CD14-positive monocyte (primary cell): ENCODE measurements at regions not wholly inside any gene's neighbourhood (a gene's known extent, or its start where the extent isn't known, plus 50 kb on each side); places are given as distances from the start of the nearest gene placed in this dataset.

Experiments used
- DNase-seq, 3 donors: peaks; one replicate each; pipeline ENCODE4 v3.0.0-alpha.2; 2011 to 2022
- H2AFZ ChIP-seq: 2 replicates; pipeline ENCODE4 v1.6.0; 2012; ENCODE audit warnings: mild to moderate bottlenecking, low read depth, low read length, inconsistent platforms; ENCODE audit not compliant: insufficient read depth, poor library complexity, severe bottlenecking
- H3K27ac ChIP-seq, 2 donors: 1 replicate in 1 of 2; 2 replicates in 1 of 2; pipeline ENCODE4 v1.5.1; 2012 to 2013; ENCODE audit warnings: low read length in 2 of 2, control low read depth in 1 of 2, inconsistent platforms in 1 of 2, low read depth in 1 of 2, mild to moderate bottlenecking in 1 of 2
- H3K27me3 ChIP-seq, 2 donors: one replicate each; pipeline versions ENCODE4 v1.6.0 to v1.6.1; 2011 to 2013; ENCODE audit warnings: low read length in 2 of 2; ENCODE audit not compliant: control insufficient read depth in 2 of 2, insufficient read depth in 2 of 2
- H3K36me3 ChIP-seq, 2 donors: replicated peaks in 1 of 2; 1 replicate in 1 of 2; 2 replicates in 1 of 2; pipeline versions ENCODE4 v1.5.1 to v1.6.1; 2012 to 2013; ENCODE audit warnings: low read length in 2 of 2, control low read depth in 1 of 2, inconsistent platforms in 1 of 2, mild to moderate bottlenecking in 1 of 2; ENCODE audit not compliant: insufficient read depth in 2 of 2, control insufficient read depth in 1 of 2
- H3K4me1 ChIP-seq, 2 donors: 1 replicate in 1 of 2; 2 replicates in 1 of 2; pipeline versions ENCODE4 v1.5.1 to v1.6.1; 2012 to 2013; ENCODE audit warnings: low read length in 2 of 2, control low read depth in 1 of 2, inconsistent platforms in 1 of 2, mild to moderate bottlenecking in 1 of 2, moderate library complexity in 1 of 2; ENCODE audit not compliant: insufficient read depth in 2 of 2, control insufficient read depth in 1 of 2
- H3K4me2 ChIP-seq: replicated peaks from 2 replicates; pipeline ENCODE3; 2012; ENCODE audit warnings: low read length, moderate library complexity, mild to moderate bottlenecking; ENCODE audit not compliant: poor library complexity, severe bottlenecking; ENCODE audit errors: extremely low read depth
- H3K4me3 ChIP-seq, 3 experiments: fragments of 200-600 bp in 1 of 3; sonication (generic) in 1 of 3; replicated peaks in 1 of 3; 1 replicate in 2 of 3; 2 replicates in 1 of 3; pipeline ENCODE4 v1.5.1; 2011 to 2013; ENCODE audit warnings: low read length in 3 of 3, mild to moderate bottlenecking in 3 of 3, control low read depth in 2 of 3, low read depth in 2 of 3, inconsistent platforms in 1 of 3, moderate library complexity in 1 of 3
- H3K79me2 ChIP-seq: 2 replicates; pipeline ENCODE4 v1.6.0; 2012; ENCODE audit warnings: mild to moderate bottlenecking, control low read depth, inconsistent platforms, low read length, moderate library complexity; ENCODE audit not compliant: insufficient read depth
- H3K9ac ChIP-seq: 2 replicates; pipeline ENCODE4 v1.6.0; 2017; ENCODE audit warnings: low read length, mild to moderate bottlenecking; ENCODE audit not compliant: insufficient read depth, poor library complexity, severe bottlenecking
- H3K9me3 ChIP-seq, 2 donors: replicated peaks in 1 of 2; 1 replicate in 1 of 2; 2 replicates in 1 of 2; pipeline versions ENCODE4 v1.5.1 to v1.6.1; 2012 to 2013; ENCODE audit warnings: low read length in 2 of 2, control low read depth in 1 of 2; ENCODE audit not compliant: control insufficient read depth in 1 of 2, insufficient read depth in 1 of 2
- H4K20me1 ChIP-seq: 2 replicates; pipeline ENCODE4 v1.6.0; 2012; ENCODE audit warnings: mild to moderate bottlenecking, low read length, control low read depth, moderate library complexity; ENCODE audit not compliant: insufficient read depth
- H3K27ac Mint-ChIP-seq, 7 donors: one replicate each; pipeline ENCODE4 v1.8.0; 2020; ENCODE audit warnings: mild to moderate bottlenecking in 7 of 7, mixed read lengths in 7 of 7, moderate library complexity in 6 of 7, inconsistent platforms in 2 of 7
- H3K27me3 Mint-ChIP-seq, 3 donors: one replicate each; pipeline ENCODE4 v1.8.0; 2021 to 2022; ENCODE audit warnings: low read depth in 3 of 3, mild to moderate bottlenecking in 3 of 3, mixed read lengths in 3 of 3, moderate library complexity in 3 of 3, inconsistent platforms in 1 of 3
- H3K36me3 Mint-ChIP-seq, 2 donors: one replicate each; pipeline ENCODE4 v1.8.0; 2020; ENCODE audit warnings: mixed read lengths in 2 of 2, inconsistent platforms in 1 of 2, mild to moderate bottlenecking in 1 of 2
- H3K4me1 Mint-ChIP-seq: one replicate; pipeline ENCODE4 v1.8.0; 2020; ENCODE audit warnings: mild to moderate bottlenecking, mixed read lengths
- H3K4me3 Mint-ChIP-seq, 2 donors: one replicate each; pipeline ENCODE4 v1.8.0; 2020; ENCODE audit warnings: mild to moderate bottlenecking in 2 of 2, mixed read lengths in 2 of 2, moderate library complexity in 1 of 2
- H3K9me3 Mint-ChIP-seq, 7 donors: one replicate each; pipeline ENCODE4 v1.8.0; 2020 to 2022; ENCODE audit warnings: mixed read lengths in 7 of 7, mild to moderate bottlenecking in 6 of 7, moderate library complexity in 6 of 7, inconsistent platforms in 2 of 7
- CTCF ChIP-seq: fragments of 200-600 bp; IDR thresholded peaks from one replicate; pipeline ENCODE4 v1.8.0; 2022; ENCODE audit warnings: antibody characterized with exemption, mild to moderate bottlenecking
- WGBS: methylation state at CpG from one replicate; pipeline ENCODE4 v1.1.5; 2013; ENCODE audit warnings: missing lambda C conversion rate; ENCODE audit not compliant: insufficient coverage; 5-methylcytosine and 5-hydroxymethylcytosine counted together
- intact Hi-C, 2 donors: fragments of 100-400 bp; cut with micrococcal nuclease; formaldehyde crosslinking; loops; one replicate each; pipeline versions ENCODE4 v1.15.0 to v1.15.1; 2023

- Histone ChIP-seq H2AFZ (no peak overlapping the region), H3K9ac (no peak overlapping the region), H3K4me1 (no peaks in the 10 kb centered on the region), H3K27me3 (no peaks in the 10 kb centered on the region), H3K9me3 (no peaks in the 10 kb centered on the region), H3K79me2 (no peaks in the 10 kb centered on the region), H4K20me1 (no peaks in the 10 kb centered on the region), H3K36me3 (no peaks in the 10 kb centered on the region), H3K4me2 (no peak overlapping the region), H3K4me3 (no peak overlapping the region), H3K27ac (no peak overlapping the region)
- Mint-ChIP-seq H3K4me3 (no peak overlapping the region), H3K4me1 (no peaks in the 10 kb centered on the region), H3K9me3 (peaks cover 0 to 8% (median 4%) of the 10 kb centered on the region in 7 donors), H3K27me3 (peaks cover 0 to 3% (median 0%) of the 10 kb centered on the region in 3 donors), H3K36me3 (no peaks in the 10 kb centered on the region), H3K27ac (no peak overlapping the region)
- no peak for TF ChIP-seq CTCF
- intact Hi-C loops: no loop called here
- no peak for DNase-seq
These were observed 343.5 kb upstream of the UBE2E2 start for GRCh38 chr3:22859618-22860017.

- Histone ChIP-seq H3K79me2 (no peaks in the 10 kb centered on the region), H3K4me2 (no peak overlapping the region), H3K27ac (no peak overlapping the region), H3K4me1 (no peaks in the 10 kb centered on the region), H3K9me3 (no peaks in the 10 kb centered on the region), H3K9ac (no peak overlapping the region), H3K4me3 (no peak overlapping the region), H3K27me3 (no peaks in the 10 kb centered on the region), H4K20me1 (no peaks in the 10 kb centered on the region), H3K36me3 (no peaks in the 10 kb centered on the region), H2AFZ (no peak overlapping the region)
- DNase-seq: no peak
- no peak overlapping the region for H3K4me3 Mint-ChIP-seq
- WGBS: no CpG with 5 or more reads among the region's 3 CpGs
- intact Hi-C loops: no loop called here
- no peaks in the 10 kb centered on the region for H3K4me1 Mint-ChIP-seq
- no peak for TF ChIP-seq CTCF
- H3K27ac Mint-ChIP-seq: no peak overlapping the region
- H3K27me3 Mint-ChIP-seq: peaks cover 0 to 3% (median 0%) of the 10 kb centered on the region in 3 donors
- H3K36me3 Mint-ChIP-seq: no peaks in the 10 kb centered on the region
- peaks cover 0 to 6% (median 4%) of the 10 kb centered on the region in 7 donors for H3K9me3 Mint-ChIP-seq
These were observed 341.7 kb upstream of the UBE2E2 start for GRCh38 chr3:22861426-22861825.
